Lower lobe of right lung (tissue), 2 donors: ENCODE measurements at regions not wholly inside any gene's neighbourhood (a gene's known extent, or its start where the extent isn't known, plus 50 kb on each side); places are given as distances from the start of the nearest gene placed in this dataset.

Source experiments
- ATAC-seq, 2 donors: fragments of 200-7000 bp; cut with Tn5 transposase; one replicate each; pipeline ENCODE4 v1.9.1; 2020 to 2022; ENCODE audit warnings: mild to moderate bottlenecking in 2 of 2, moderate library complexity in 2 of 2
- DNase-seq: peaks from one replicate; pipeline ENCODE4 v3.0.0-alpha.2; 2020
- H3K27ac ChIP-seq: fragments of 200-600 bp; one replicate; pipeline ENCODE4 v1.8.0; 2022
- H3K27me3 ChIP-seq: fragments of 200-600 bp; one replicate; pipeline ENCODE4 v1.8.0; 2022; ENCODE audit warnings: low read depth
- H3K36me3 ChIP-seq: fragments of 200-600 bp; one replicate; pipeline ENCODE4 v1.8.0; 2022; ENCODE audit warnings: mild to moderate bottlenecking
- H3K4me1 ChIP-seq: fragments of 200-600 bp; one replicate; pipeline ENCODE4 v1.8.0; 2022
- H3K4me3 ChIP-seq: fragments of 200-600 bp; one replicate; pipeline ENCODE4 v1.8.0; 2022; ENCODE audit warnings: mild to moderate bottlenecking
- H3K9me3 ChIP-seq: fragments of 200-600 bp; one replicate; pipeline ENCODE4 v1.8.0; 2022
- CTCF ChIP-seq: fragments of 200-600 bp; IDR thresholded peaks from one replicate; pipeline ENCODE4 v1.8.0; 2022; ENCODE audit warnings: antibody characterized with exemption, mild to moderate bottlenecking
- intact Hi-C: fragments of 100-400 bp; cut with DNase I; formaldehyde crosslinking; loops from one replicate; pipeline ENCODE4 v1.11.0; 2022
- donor health status: DM: no; HTN: yes; CAD: no; lungs with severe emphysema.

- ATAC-seq (no peak), DNase-seq (no peak)
Observed at GRCh38 chr11:95660038-95660437, 129.5 kb downstream of the FAM76B start.

GRCh38 chr11:95659088-95659487 lies 130.5 kb downstream of the FAM76B start:
- intact Hi-C loops, result no loop called here
- Histone ChIP-seq H3K27ac (no peak overlapping the region), H3K9me3 (no peaks in the 10 kb centered on the region), H3K36me3 (no peaks in the 10 kb centered on the region), H3K27me3 (no peaks in the 10 kb centered on the region), H3K4me3 (no peak overlapping the region), H3K4me1 (no peaks in the 10 kb centered on the region)
- DNase-seq (no peak), ATAC-seq (no peak)
- no peak for TF ChIP-seq CTCF

More at GRCh38 chr11:95660038-95660437, 129.5 kb downstream of the FAM76B start:
- no peak for TF ChIP-seq CTCF
- H3K4me3 ChIP-seq, result no peak overlapping the region
- H3K27ac ChIP-seq, result no peak overlapping the region
- H3K9me3 ChIP-seq, result no peaks in the 10 kb centered on the region
- no peaks in the 10 kb centered on the region for H3K4me1 ChIP-seq
- H3K36me3 ChIP-seq, result no peaks in the 10 kb centered on the region
- intact Hi-C loops, result no loop called here
- H3K27me3 ChIP-seq, result no peaks in the 10 kb centered on the region

- Histone ChIP-seq H3K4me1 (peaks cover 3% of the 10 kb centered on the region), H3K27ac (no peak overlapping the region), H3K27me3 (no peaks in the 10 kb centered on the region), H3K9me3 (no peaks in the 10 kb centered on the region), H3K4me3 (no peak overlapping the region), H3K36me3 (no peaks in the 10 kb centered on the region)
- ATAC-seq, result no peak
- no peak for TF ChIP-seq CTCF
- no peak for DNase-seq
- intact Hi-C loops, result no loop called here
Observed at GRCh38 chr11:95655536-95655935, 134.0 kb downstream of the FAM76B start.

GRCh38 chr11:95653680-95654079 lies 135.9 kb downstream of the FAM76B start:
- no peaks in the 10 kb centered on the region for H3K27me3 ChIP-seq
- H3K9me3 ChIP-seq, result no peaks in the 10 kb centered on the region
- H3K27ac ChIP-seq, result no peak overlapping the region
- H3K36me3 ChIP-seq, result no peaks in the 10 kb centered on the region
- no peak overlapping the region for H3K4me3 ChIP-seq
- no peak for TF ChIP-seq CTCF
- no peak for DNase-seq
- intact Hi-C loops, result no loop called here
- ATAC-seq, result no peak
- H3K4me1 ChIP-seq, result peaks cover 3% of the 10 kb centered on the region

GRCh38 chr11:95653099-95653498 lies 136.5 kb downstream of the FAM76B start:
- no peak for TF ChIP-seq CTCF
- intact Hi-C loops, result no loop called here

GRCh38 chr11:95652002-95652472 lies 137.5 kb downstream of the FAM76B start:
- ATAC-seq (no peak), DNase-seq (no peak)
- no peak for TF ChIP-seq CTCF
- no peak overlapping the region for H3K4me3 ChIP-seq
- no peak overlapping the region for H3K27ac ChIP-seq
- no peaks in the 10 kb centered on the region for H3K9me3 ChIP-seq
- no peaks in the 10 kb centered on the region for H3K27me3 ChIP-seq
- H3K4me1 ChIP-seq, result peaks cover 9% of the 10 kb centered on the region
- intact Hi-C loops, result no loop called here
- H3K36me3 ChIP-seq, result no peaks in the 10 kb centered on the region

More at GRCh38 chr11:95653099-95653498, 136.5 kb downstream of the FAM76B start:
- H3K4me1 ChIP-seq, result peaks cover 5% of the 10 kb centered on the region
- no peak overlapping the region for H3K4me3 ChIP-seq
- no peak overlapping the region for H3K27ac ChIP-seq
- H3K36me3 ChIP-seq, result no peaks in the 10 kb centered on the region
- DNase-seq (no peak), ATAC-seq (no peak)
- H3K9me3 ChIP-seq, result no peaks in the 10 kb centered on the region
- H3K27me3 ChIP-seq, result no peaks in the 10 kb centered on the region
